GM23338 (cell line): ENCODE measurements at regions not wholly inside any gene's neighbourhood (a gene's known extent, or its start where the extent isn't known, plus 50 kb on each side); places are given as distances from the start of the nearest gene placed in this dataset.

Experiments used
- CREB1 ChIP-seq: fragments of 250-450 bp; sonication (Bioruptor Pico); IDR thresholded peaks from 2 replicates; pipeline ENCODE4 v1.5.0; 2020; ENCODE audit warnings: low read depth, mild to moderate bottlenecking, moderate library complexity
- CTCF ChIP-seq, 2 experiments: fragments of 200-600 bp in 1 of 2; sonication (generic) in 1 of 2; conservative IDR thresholded peaks; 2 replicates each; pipeline versions ENCODE4 v1.5.1 to v1.6.1; 2016 to 2017; ENCODE audit warnings: antibody characterized with exemption in 2 of 2, low read depth in 2 of 2, mild to moderate bottlenecking in 2 of 2, moderate library complexity in 1 of 2
- EZH2 ChIP-seq: fragments of 200-600 bp; sonication (generic); IDR thresholded peaks from one replicate; pipeline ENCODE4 v1.8.0; 2017; ENCODE audit warnings: antibody characterized with exemption, mild to moderate bottlenecking, low read depth; ENCODE audit not compliant: unreplicated experiment
- EZH2phosphoT487 ChIP-seq: fragments of 200-600 bp; sonication (generic); IDR thresholded peaks from one replicate; pipeline ENCODE4 v1.8.1; 2018; ENCODE audit warnings: antibody characterized with exemption; ENCODE audit not compliant: unreplicated experiment
- JUNB ChIP-seq: IDR thresholded peaks from one replicate; pipeline ENCODE4 v1.6.1; 2016; ENCODE audit warnings: antibody characterized with exemption; ENCODE audit not compliant: unreplicated experiment
- NANOG ChIP-seq: IDR thresholded peaks from 2 replicates; pipeline ENCODE4 v1.6.1; 2016; ENCODE audit warnings: antibody characterized with exemption, borderline replicate concordance
- POLR2AphosphoS5 ChIP-seq: IDR thresholded peaks from 2 replicates; pipeline ENCODE4 v1.6.1; 2016; ENCODE audit warnings: antibody characterized with exemption, low read depth
- REST ChIP-seq: IDR thresholded peaks from one replicate; pipeline ENCODE4 v1.6.1; 2018; ENCODE audit warnings: antibody characterized with exemption; ENCODE audit not compliant: unreplicated experiment
- ZNF331 ChIP-seq: fragments of 250-450 bp; sonication (Bioruptor Pico); IDR thresholded peaks from 2 replicates; pipeline ENCODE4 v1.5.0; 2020; ENCODE audit warnings: low read depth, mild to moderate bottlenecking, moderate library complexity

GRCh38 chr1:87612956-87613355 lies 284.3 kb downstream of the LMO4 start:
- TF ChIP-seq EZH2phosphoT487 (no peak), CTCF (conservative IDR thresholded peaks at IDR 0.05; ENCODE audit: low read depth in 2 of 2) (no peak), CREB1 (no peak), POLR2AphosphoS5 (no peak), EZH2 (no peak), REST (no peak), ZNF331 (CRISPR knock-in tag) (no peak), NANOG (no peak), JUNB (no peak)
